ENCODE measurements at regions not wholly inside any gene's neighbourhood (a gene's known extent, or its start where the extent isn't known, plus 50 kb on each side); places are given as distances from the start of the nearest gene placed in this dataset.

- CTCF ChIA-PET: no interaction called here
- H3K27ac Mint-ChIP-seq: no peak overlapping the region
- no peaks in the 10 kb centered on the region for H3K9me3 Mint-ChIP-seq (ENCODE audit: insufficient read depth)
- POLR2A ChIA-PET: no interaction called here
- H3K36me3 Mint-ChIP-seq (ENCODE audit: low read depth): no peaks in the 10 kb centered on the region
- H3K27me3 Mint-ChIP-seq (ENCODE audit: low read depth): no peaks in the 10 kb centered on the region
- ATAC-seq (no peak), DNase-seq (no peak)
- no peaks in the 10 kb centered on the region for H3K4me1 Mint-ChIP-seq (ENCODE audit: low read depth)
- H3K4me3 Mint-ChIP-seq: no peak overlapping the region
Measured at GRCh38 chr14:37894463-37894862, 299.0 kb downstream of the TTC6 start.

GRCh38 chr14:37899365-37899764 lies 303.9 kb downstream of the TTC6 start:
- Mint-ChIP-seq H3K9me3 (ENCODE audit: insufficient read depth) (no peaks in the 10 kb centered on the region), H3K27me3 (ENCODE audit: low read depth) (peaks cover 9% of the 10 kb centered on the region), H3K27ac (no peak overlapping the region), H3K4me1 (ENCODE audit: low read depth) (no peaks in the 10 kb centered on the region), H3K36me3 (ENCODE audit: low read depth) (no peaks in the 10 kb centered on the region), H3K4me3 (no peak overlapping the region)
- POLR2A ChIA-PET: no interaction called here
- ATAC-seq (no peak), DNase-seq (no peak)
- CTCF ChIA-PET: no interaction called here

GRCh38 chr14:37900561-37900960 lies 305.1 kb downstream of the TTC6 start:
- H3K9me3 Mint-ChIP-seq (ENCODE audit: insufficient read depth): no peaks in the 10 kb centered on the region
- DNase-seq (no peak), ATAC-seq (no peak)
- H3K27me3 Mint-ChIP-seq (ENCODE audit: low read depth): peaks cover 9% of the 10 kb centered on the region
- no peaks in the 10 kb centered on the region for H3K36me3 Mint-ChIP-seq (ENCODE audit: low read depth)
- no peak overlapping the region for H3K27ac Mint-ChIP-seq
- H3K4me1 Mint-ChIP-seq (ENCODE audit: low read depth): no peaks in the 10 kb centered on the region
- POLR2A ChIA-PET: no interaction called here
- H3K4me3 Mint-ChIP-seq: no peak overlapping the region
- CTCF ChIA-PET: no interaction called here

GRCh38 chr14:37901978-37902377 lies 305.7 kb upstream of the SSTR1 start:
- ATAC-seq (no peak), DNase-seq (no peak)
- Mint-ChIP-seq H3K4me3 (no peak overlapping the region), H3K27me3 (ENCODE audit: low read depth) (peaks cover 12% of the 10 kb centered on the region), H3K4me1 (ENCODE audit: low read depth) (no peaks in the 10 kb centered on the region), H3K9me3 (ENCODE audit: insufficient read depth) (no peaks in the 10 kb centered on the region), H3K27ac (no peak overlapping the region), H3K36me3 (ENCODE audit: low read depth) (no peaks in the 10 kb centered on the region)
- ChIA-PET POLR2A (no interaction called here), CTCF (interaction anchor here (1.3 kb wide), 1 partner anchor 966 kb away, joined by 11 read pairs; no protein-coding TSS in a partner anchor)

- Mint-ChIP-seq H3K27ac (no peak overlapping the region), H3K36me3 (ENCODE audit: low read depth) (no peaks in the 10 kb centered on the region), H3K4me1 (ENCODE audit: low read depth) (no peaks in the 10 kb centered on the region), H3K27me3 (ENCODE audit: low read depth) (peaks cover 13% of the 10 kb centered on the region), H3K9me3 (ENCODE audit: insufficient read depth) (no peaks in the 10 kb centered on the region), H3K4me3 (no peak overlapping the region)
- POLR2A ChIA-PET: no interaction called here
- DNase-seq (no peak), ATAC-seq (no peak)
- CTCF ChIA-PET: interaction anchor here (0.7 to 1.3 kb wide), 5 partner anchors 15 to 964 kb away, joined by 3 to 11 read pairs (median 3); no protein-coding TSS in a partner anchor
Measured at GRCh38 chr14:37903343-37904191, 304.1 kb upstream of the SSTR1 start.

GRCh38 chr14:37924622-37925021 lies 283.1 kb upstream of the SSTR1 start:
- DNase-seq (no peak), ATAC-seq (no peak)
- H3K4me3 Mint-ChIP-seq: no peak overlapping the region
- CTCF ChIA-PET: no interaction called here
- POLR2A ChIA-PET: no interaction called here
- no peak overlapping the region for H3K27ac Mint-ChIP-seq
- H3K36me3 Mint-ChIP-seq (ENCODE audit: low read depth): no peaks in the 10 kb centered on the region
- H3K27me3 Mint-ChIP-seq (ENCODE audit: low read depth): peaks cover 3% of the 10 kb centered on the region
- H3K4me1 Mint-ChIP-seq (ENCODE audit: low read depth): no peaks in the 10 kb centered on the region
- no peaks in the 10 kb centered on the region for H3K9me3 Mint-ChIP-seq (ENCODE audit: insufficient read depth)

- DNase-seq (no peak), ATAC-seq (no peak)
- CTCF ChIA-PET: no interaction called here
- POLR2A ChIA-PET: no interaction called here
- H3K4me1 Mint-ChIP-seq (ENCODE audit: low read depth): no peaks in the 10 kb centered on the region
- no peak overlapping the region for H3K4me3 Mint-ChIP-seq
- H3K27me3 Mint-ChIP-seq (ENCODE audit: low read depth): peaks cover 3% of the 10 kb centered on the region
- H3K27ac Mint-ChIP-seq: no peak overlapping the region
- no peaks in the 10 kb centered on the region for H3K9me3 Mint-ChIP-seq (ENCODE audit: insufficient read depth)
- H3K36me3 Mint-ChIP-seq (ENCODE audit: low read depth): no peaks in the 10 kb centered on the region
Measured at GRCh38 chr14:37932008-37932407, 275.7 kb upstream of the SSTR1 start.

- Mint-ChIP-seq H3K27ac (no peak overlapping the region), H3K36me3 (ENCODE audit: low read depth) (no peaks in the 10 kb centered on the region), H3K4me1 (ENCODE audit: low read depth) (no peaks in the 10 kb centered on the region), H3K4me3 (no peak overlapping the region), H3K9me3 (ENCODE audit: insufficient read depth) (no peaks in the 10 kb centered on the region), H3K27me3 (ENCODE audit: low read depth) (no peaks in the 10 kb centered on the region)
- POLR2A ChIA-PET: no interaction called here
- DNase-seq: no peak
- ATAC-seq: no peak
- CTCF ChIA-PET: no interaction called here
Measured at GRCh38 chr14:37932481-37932880, 275.2 kb upstream of the SSTR1 start.

- CTCF ChIA-PET: no interaction called here
Measured at GRCh38 chr14:37936971-37937370, 270.7 kb upstream of the SSTR1 start.

GRCh38 chr14:37939442-37940028 lies 268.2 kb upstream of the SSTR1 start:
- H3K27me3 Mint-ChIP-seq (ENCODE audit: low read depth): no peaks in the 10 kb centered on the region
- no peaks in the 10 kb centered on the region for H3K4me1 Mint-ChIP-seq (ENCODE audit: low read depth)
- no peaks in the 10 kb centered on the region for H3K9me3 Mint-ChIP-seq (ENCODE audit: insufficient read depth)
- no peak for ATAC-seq
- H3K36me3 Mint-ChIP-seq (ENCODE audit: low read depth): no peaks in the 10 kb centered on the region
- CTCF ChIA-PET: no interaction called here
- DNase-seq: no peak
- H3K4me3 Mint-ChIP-seq: no peak overlapping the region
- POLR2A ChIA-PET: no interaction called here
- H3K27ac Mint-ChIP-seq: no peak overlapping the region

More at GRCh38 chr14:37936971-37937370, 270.7 kb upstream of the SSTR1 start:
- Mint-ChIP-seq H3K4me1 (ENCODE audit: low read depth) (no peaks in the 10 kb centered on the region), H3K9me3 (ENCODE audit: insufficient read depth) (no peaks in the 10 kb centered on the region), H3K4me3 (no peak overlapping the region), H3K27ac (no peak overlapping the region), H3K27me3 (ENCODE audit: low read depth) (no peaks in the 10 kb centered on the region), H3K36me3 (ENCODE audit: low read depth) (no peaks in the 10 kb centered on the region)
- ATAC-seq: no peak
- no peak for DNase-seq
- POLR2A ChIA-PET: no interaction called here

GRCh38 chr14:37945959-37946358 lies 261.7 kb upstream of the SSTR1 start:
- H3K4me3 Mint-ChIP-seq: no peak overlapping the region
- no peaks in the 10 kb centered on the region for H3K4me1 Mint-ChIP-seq (ENCODE audit: low read depth)
- ChIA-PET POLR2A (no interaction called here), CTCF (no interaction called here)
- no peaks in the 10 kb centered on the region for H3K27me3 Mint-ChIP-seq (ENCODE audit: low read depth)
- no peaks in the 10 kb centered on the region for H3K36me3 Mint-ChIP-seq (ENCODE audit: low read depth)
- H3K9me3 Mint-ChIP-seq (ENCODE audit: insufficient read depth): peaks cover 11% of the 10 kb centered on the region
- no peak for DNase-seq
- H3K27ac Mint-ChIP-seq: no peak overlapping the region
- no peak for ATAC-seq

GRCh38 chr14:37946819-37947218 lies 260.9 kb upstream of the SSTR1 start:
- no peak overlapping the region for H3K4me3 Mint-ChIP-seq
- ATAC-seq (no peak), DNase-seq (no peak)
- no peaks in the 10 kb centered on the region for H3K4me1 Mint-ChIP-seq (ENCODE audit: low read depth)
- no peaks in the 10 kb centered on the region for H3K36me3 Mint-ChIP-seq (ENCODE audit: low read depth)
- H3K27me3 Mint-ChIP-seq (ENCODE audit: low read depth): no peaks in the 10 kb centered on the region
- ChIA-PET CTCF (no interaction called here), POLR2A (no interaction called here)
- H3K27ac Mint-ChIP-seq: no peak overlapping the region
- H3K9me3 Mint-ChIP-seq (ENCODE audit: insufficient read depth): peaks cover 11% of the 10 kb centered on the region

GRCh38 chr14:37948266-37948665 lies 259.4 kb upstream of the SSTR1 start:
- no peaks in the 10 kb centered on the region for H3K27me3 Mint-ChIP-seq (ENCODE audit: low read depth)
- no peaks in the 10 kb centered on the region for H3K36me3 Mint-ChIP-seq (ENCODE audit: low read depth)
- no peak overlapping the region for H3K27ac Mint-ChIP-seq
- ATAC-seq (no peak), DNase-seq (no peak)
- no peaks in the 10 kb centered on the region for H3K4me1 Mint-ChIP-seq (ENCODE audit: low read depth)
- CTCF ChIA-PET: no interaction called here
- POLR2A ChIA-PET: no interaction called here
- H3K9me3 Mint-ChIP-seq (ENCODE audit: insufficient read depth): peaks cover 11% of the 10 kb centered on the region
- no peak overlapping the region for H3K4me3 Mint-ChIP-seq

All from activated CD8-positive, alpha-beta T cell treated with anti-CD3 and anti-CD28 coated beads, Interleukin-2, amount 10 ng/mL, durations not matched to agents 7 days and 5 days (primary cell).